Ishikawa (cell line): ENCODE measurements at regions not wholly inside any gene's neighbourhood (a gene's known extent, or its start where the extent isn't known, plus 50 kb on each side); places are given as distances from the start of the nearest gene placed in this dataset.

ENCODE experiments used
- CEBPB ChIP-seq: IDR thresholded peaks from 2 replicates; pipeline ENCODE4 v1.6.1; 2012
- EGR1 ChIP-seq: IDR thresholded peaks from 2 replicates; pipeline ENCODE4 v1.6.1; 2012
- EP300 ChIP-seq: IDR thresholded peaks from 2 replicates; pipeline ENCODE4 v1.6.1; 2012; ENCODE audit warnings: borderline replicate concordance
- FOXM1 ChIP-seq: IDR thresholded peaks from 2 replicates; pipeline ENCODE4 v1.6.1; 2012; ENCODE audit warnings: low read depth, borderline replicate concordance
- MAX ChIP-seq: IDR thresholded peaks from 2 replicates; pipeline ENCODE4 v1.6.1; 2012
- REST ChIP-seq: IDR thresholded peaks from 2 replicates; pipeline ENCODE4 v1.6.1; 2012; ENCODE audit warnings: low read depth, mild to moderate bottlenecking
- TAF1 ChIP-seq: IDR thresholded peaks from 2 replicates; pipeline ENCODE4 v1.6.1; 2012; ENCODE audit warnings: low read depth, mild to moderate bottlenecking

- TF ChIP-seq FOXM1: no peak
- no peak for TF ChIP-seq EGR1
- no peak for TF ChIP-seq REST
- TF ChIP-seq EP300: no peak
- TF ChIP-seq MAX: no peak
- no peak for TF ChIP-seq TAF1
- no peak for TF ChIP-seq CEBPB
Measured at GRCh38 chr7:68279827-68280400, 1283.3 kb downstream of the TYW1 start.
